HG02623 (cell line): ENCODE measurements at regions not wholly inside any gene's neighbourhood (a gene's known extent, or its start where the extent isn't known, plus 50 kb on each side); places are given as distances from the start of the nearest gene placed in this dataset.

Experiments used
- ATAC-seq: cut with Tn5 transposase; IDR thresholded peaks from one replicate; pipeline ENCODE4 v1.9.1; 2021; ENCODE audit warnings: moderate library complexity; ENCODE audit not compliant: unreplicated experiment

DNA sequence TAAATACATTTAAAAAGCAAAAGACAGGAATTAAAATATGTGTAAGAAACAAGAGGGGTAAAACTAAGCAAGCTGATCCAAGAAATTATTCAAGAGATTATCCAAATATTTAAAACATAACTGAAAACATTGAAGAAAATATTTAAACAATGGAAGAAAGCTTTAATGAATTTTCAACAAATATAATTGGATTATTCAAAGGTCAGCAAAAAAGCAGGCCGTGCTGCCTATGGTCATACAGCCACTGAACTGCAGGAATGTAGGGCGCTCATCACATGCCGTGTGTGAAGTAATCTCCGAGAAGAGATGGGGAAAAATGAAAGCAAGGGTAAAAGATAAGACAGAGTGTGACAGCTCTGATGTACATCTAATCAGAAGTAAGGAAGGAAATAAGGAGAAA is 1195.4 kb upstream of the EYS start:
- no peak for ATAC-seq

DNA sequence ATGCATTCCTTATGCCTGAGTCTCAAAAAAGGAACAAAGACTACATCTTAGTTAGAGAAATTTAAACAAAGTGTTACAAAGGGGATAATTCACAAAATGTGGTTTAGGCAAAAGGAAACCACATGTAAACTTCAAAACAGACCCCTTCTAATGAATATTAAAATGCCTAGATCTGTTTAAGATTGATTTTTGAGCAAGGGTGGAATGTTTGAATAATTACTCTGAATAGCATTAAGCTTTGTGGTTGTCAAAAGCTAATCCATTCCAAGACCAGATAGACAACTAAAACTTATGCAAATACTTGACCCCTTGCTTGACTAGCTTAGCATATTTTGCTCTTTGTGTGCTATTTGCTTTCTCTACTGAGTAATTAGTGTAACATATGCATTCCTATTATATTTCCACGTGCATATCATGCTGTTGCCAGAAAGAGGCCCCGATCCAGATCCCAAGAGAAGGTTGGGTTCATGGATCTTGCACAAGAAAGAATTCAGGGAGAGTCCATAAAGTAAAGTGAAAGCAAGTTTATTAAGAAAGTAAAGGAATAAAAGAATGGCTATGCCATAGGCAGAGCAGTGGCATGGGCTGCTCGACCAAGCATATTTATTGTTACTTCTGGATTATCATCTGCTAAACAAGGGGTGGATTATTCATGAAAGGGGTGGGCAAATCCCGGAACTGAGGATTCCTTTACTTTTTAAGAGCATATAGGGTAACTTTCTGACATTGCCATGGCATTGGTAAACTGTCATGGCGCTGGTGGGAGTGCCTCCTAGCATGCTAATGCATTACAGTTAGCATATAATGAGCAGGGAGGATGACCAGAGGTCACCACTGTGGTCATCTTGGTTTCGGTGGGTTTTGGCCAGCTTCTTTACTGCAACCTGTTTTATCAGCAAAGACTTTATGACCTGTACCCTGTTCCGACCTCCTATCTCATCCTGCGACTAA is 1193.4 kb upstream of the EYS start:
- ATAC-seq: no peak

DNA sequence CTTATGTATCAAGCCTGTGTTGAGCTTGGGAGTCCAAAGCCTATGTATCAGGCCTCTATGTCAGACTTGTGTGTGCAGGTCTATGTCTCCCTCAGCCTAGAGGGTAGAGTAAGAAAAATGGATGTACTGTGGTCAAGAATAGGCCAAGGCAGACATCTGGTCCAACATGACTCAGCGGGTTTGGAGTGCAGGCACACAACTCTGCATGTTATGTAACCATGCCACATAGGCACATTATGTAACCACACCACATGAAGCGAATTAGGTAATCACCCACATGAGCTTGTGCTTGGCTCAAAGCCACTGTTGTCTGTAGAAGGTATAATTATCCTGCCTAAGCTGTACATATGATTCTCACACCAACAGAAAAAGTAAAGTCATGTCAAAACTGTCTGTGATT is 1190.5 kb upstream of the EYS start:
- ATAC-seq: no peak

DNA sequence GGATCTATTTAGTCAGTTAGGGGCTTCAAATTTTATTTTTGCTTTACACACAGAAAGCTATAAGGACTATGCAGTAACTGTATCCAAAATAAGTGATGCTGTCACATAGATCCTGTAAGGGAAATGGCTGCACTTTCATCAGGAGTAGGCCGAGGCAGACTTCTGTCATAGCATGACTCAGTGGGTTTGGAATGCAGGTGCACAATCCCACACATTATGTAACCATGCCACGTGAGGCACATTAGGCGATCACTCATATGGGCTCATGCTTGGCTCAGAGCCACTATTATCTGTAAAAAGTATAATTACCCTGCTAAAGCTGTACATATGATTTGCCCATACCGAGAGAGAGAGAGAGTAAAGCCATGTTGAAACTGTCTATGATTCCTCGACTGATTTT is 1189.4 kb upstream of the EYS start:
- ATAC-seq: no peak

DNA sequence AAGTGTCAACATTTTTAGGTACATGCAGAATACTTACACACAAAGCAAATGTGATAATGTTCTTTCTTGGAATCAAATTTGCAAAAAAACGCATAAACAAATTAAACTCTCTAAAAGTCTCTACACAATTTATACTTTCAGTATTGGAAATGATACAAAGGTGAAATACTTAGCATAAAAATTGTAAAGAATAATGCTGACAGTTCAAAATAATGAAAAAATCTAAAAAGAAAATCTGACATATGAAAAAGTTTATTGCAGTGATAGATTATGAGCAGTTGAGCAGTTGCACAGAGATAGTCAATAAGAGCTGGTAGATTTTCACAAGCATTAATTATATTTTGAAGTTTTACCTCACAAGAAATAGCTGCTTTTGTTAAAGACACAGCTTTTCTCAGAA is 1176.4 kb upstream of the EYS start:
- no peak for ATAC-seq

DNA sequence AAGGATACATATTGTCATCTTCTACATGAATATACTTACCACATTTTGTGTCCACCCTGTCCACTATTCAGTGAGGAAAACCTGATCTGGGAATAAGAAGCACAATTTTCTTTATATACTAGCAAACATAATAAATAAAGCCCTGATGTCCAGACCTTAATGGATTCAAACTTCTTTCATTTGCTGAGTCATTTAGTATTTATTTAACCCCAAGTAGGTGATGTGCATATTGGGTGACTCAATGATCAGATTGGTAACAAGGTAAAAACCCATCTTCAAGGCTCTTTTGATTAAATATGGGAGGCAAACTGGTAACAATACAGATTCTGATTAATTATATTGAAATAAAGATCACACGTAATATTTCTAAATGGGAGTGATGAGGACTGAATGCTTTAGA is 1159.8 kb upstream of the EYS start:
- no peak for ATAC-seq

DNA sequence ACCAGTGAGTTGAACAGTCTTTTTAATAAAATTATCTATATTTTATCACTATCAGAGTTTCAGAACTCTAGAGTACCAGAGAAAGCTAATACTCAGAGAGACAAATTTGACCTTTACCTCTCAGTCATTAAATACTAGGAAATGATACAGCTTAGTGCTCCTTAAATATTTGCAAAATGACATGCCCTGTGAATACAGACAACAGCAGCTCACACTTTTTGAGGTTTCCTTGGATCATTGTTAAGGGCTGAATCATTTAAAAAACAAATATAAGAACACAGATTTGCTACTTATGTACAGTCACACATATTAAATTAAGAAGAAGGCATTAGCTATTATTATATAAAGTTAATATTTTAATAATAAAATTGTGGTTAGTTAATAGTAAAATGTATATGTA is 1158.7 kb upstream of the EYS start:
- no peak for ATAC-seq

DNA sequence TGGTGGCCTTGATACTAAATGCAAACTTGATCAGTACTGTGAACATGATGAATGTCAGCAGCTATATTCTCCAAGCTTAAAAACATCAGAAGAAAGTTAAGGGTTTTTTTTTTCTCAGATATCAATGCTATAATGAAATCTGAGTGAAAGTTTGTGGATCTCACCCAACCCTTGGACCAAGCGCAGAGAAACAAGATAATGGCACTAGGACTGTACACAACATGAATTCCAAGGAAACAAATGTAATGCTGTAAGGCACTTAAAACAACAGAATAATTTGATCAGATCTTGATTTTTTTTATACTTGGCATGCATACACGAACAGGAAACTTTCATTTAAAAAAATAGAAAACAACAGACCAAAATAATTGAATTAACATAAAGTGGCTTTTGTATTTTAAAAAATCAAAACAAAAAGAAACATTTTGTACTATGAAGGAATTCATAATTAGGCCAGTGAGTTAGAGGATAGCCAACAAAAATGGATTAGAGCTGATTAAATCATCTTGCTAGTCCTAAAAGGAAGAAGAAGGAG is 1154.0 kb upstream of the EYS start:
- no peak for ATAC-seq

DNA sequence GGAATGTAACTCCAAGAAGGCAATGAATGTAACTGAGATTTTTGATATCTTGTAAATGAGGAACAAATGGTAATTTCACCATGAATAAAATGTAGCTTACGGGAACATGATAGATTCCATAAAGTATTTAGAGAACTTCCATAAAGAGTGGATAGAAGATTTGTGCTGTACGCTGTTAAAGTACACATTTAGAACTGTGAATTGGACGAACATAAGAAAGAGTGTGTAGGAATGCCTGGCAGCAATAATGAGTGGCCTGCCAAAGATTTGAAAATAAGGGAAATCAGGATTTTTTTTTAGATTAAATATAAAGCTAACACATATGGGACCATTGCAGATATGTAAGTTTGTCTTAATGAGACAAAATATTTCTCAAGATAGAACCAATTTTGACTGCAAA is 1153.3 kb upstream of the EYS start:
- no peak for ATAC-seq

DNA sequence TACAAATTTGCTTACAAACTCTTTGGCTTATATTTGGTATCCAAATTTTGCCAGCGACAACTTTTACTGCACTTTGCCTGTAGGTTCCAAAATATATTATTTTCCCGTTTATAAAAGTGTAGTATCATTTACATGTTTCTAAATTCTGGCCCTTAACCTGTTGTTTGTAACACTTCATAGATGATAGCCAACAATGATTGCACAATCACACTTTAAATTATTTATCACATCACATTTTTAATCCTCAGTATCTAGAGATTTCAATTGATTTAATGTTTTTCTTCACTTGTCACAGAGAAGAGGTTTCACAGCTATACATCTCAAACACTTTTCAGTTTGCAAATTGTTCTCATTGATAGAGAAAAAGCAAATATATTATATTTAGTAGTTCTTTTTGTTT is 1151.2 kb upstream of the EYS start:
- no peak for ATAC-seq

DNA sequence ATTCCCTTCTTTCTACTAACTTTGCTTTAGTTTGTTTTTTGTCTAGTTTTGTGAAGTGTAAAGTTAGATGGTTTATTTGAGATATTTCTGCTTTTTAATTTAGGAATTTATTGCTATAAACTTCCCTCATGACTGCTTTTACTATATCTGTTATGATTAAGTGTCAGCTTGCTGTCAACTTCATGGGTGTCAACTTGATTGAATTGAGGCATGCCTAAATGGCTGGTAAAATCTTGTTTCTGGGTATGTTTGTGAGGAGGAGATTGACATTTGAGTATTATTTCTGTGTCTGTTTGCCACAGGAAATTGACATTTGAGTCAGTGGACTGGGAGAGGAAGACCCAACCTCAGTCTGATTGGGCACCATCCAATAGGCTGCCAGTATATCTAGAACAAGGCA is 1147.0 kb upstream of the EYS start:
- no peak for ATAC-seq

DNA sequence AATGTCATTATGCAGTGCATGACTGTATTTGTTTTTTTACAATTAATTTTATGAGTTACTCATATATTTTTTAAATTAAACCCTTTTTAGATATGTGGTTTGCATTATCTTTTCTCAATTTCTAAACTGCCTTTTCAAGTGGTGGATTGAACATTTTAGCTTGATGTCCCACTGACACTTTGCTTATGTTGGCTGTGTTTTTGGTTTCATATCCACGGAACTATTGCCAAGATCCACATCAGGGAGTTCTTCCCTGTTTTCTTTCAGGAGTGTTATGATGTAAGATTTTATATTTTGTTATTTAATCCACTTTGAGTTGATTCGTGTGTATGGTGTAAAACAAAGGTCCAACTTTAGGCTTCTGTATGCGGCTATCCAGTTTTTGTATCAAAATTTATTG is 1144.9 kb upstream of the EYS start:
- ATAC-seq: no peak

DNA sequence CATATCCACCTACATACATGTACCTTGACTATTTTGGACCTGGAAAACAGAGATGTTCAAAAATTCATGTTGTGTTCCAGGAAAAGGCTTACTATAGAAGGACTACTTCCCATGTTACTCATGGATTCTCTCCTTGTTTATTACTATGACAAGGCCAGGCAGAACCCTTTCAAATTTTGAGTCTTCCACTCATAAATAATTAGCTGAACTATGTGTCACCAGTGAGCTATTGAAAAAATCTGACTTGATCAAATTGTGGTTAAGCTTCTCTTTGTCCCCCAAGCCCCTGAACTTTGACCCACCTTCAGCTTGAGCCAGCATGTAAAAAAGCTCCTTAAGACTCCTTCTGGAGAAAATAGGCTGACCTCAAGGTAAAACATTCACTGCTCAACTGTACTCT is 1142.8 kb upstream of the EYS start:
- ATAC-seq: no peak

DNA sequence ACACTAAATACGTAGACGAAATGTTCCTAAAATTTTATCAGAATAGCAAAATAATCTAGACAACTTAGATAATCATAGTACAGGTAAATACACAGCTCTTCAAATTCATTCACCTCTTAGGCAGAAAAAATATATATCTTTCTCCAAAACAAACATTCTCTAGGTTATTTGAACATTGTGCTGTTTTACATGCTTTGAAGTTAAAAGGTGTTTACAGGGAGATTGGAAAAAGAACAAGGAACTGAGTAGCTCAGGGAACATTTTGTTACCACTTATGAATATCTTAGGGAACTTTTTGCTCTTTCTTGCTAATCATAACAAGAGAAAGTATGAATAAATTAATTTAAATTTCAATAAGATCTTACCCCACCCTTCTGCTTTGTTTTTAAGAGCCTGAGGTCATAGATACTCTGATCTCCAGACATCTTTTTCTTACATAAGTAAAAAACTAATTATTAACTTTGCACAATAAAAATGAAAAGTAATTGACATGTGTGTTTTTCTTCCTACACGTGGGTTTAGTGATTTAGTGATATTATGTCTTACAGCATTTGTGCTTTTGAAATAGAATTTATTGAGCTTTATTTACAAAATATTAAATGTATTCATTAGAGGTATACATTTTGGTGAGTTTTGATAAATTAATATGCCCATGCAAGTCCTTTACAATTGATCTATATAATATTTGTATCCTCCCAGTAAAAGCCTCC is 1141.4 kb upstream of the EYS start:
- ATAC-seq: no peak

DNA sequence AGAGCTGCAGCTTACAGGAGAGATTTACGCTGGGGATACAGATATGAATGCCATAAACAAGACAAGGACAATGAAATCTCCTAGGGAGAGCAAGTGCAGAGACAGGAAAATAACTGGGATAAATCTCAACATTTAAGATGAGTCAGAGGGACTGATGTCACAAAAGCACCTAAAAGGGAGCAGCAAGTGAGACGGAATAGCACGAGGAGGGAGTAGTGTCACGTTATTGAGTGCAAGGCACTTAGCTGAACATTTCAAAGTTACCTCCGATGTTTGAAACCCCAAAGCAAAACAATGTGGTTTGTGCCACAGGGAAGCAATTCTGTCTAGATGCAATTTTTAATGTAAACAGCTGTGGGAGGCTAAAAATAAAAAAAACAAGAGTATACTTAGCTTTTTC is 1131.7 kb upstream of the EYS start:
- no peak for ATAC-seq

DNA sequence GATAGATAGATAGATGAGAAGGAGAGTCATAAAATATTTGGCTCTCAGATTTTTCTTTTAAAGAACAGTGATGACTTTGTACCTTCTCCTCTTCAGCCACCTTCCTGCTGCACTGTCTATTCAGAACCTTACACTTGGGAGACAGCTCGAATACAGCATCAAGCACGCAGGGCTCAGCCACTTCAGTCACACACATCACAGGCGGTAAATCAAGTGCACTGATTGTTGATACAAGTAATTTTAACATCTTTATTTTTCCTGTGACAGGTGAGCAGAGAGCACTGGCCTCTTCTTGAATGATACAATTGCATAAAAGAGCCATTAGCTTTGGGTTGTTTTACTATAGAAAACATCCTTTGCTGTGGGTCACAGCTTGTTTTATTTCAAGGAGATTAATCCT is 1118.5 kb upstream of the EYS start:
- no peak for ATAC-seq

DNA sequence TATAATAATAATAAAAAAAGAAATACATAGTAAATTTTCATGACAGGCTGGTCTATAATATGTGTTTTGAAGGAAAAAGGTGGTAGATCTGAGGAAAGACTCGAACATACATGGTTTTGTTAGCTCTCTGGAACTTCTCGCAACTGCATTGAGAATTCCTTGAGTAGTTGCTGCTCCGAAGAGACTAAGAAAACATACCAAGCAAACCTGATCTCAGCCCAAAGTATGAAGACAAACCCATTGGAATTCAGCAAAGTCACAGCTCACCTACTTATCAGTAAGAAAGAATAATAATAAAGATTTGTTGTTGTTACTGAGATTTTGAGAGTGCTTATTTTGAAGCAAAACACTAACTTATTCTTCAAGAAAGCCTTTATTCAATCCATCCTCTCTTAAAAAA is 1107.1 kb upstream of the EYS start:
- ATAC-seq: no peak

DNA sequence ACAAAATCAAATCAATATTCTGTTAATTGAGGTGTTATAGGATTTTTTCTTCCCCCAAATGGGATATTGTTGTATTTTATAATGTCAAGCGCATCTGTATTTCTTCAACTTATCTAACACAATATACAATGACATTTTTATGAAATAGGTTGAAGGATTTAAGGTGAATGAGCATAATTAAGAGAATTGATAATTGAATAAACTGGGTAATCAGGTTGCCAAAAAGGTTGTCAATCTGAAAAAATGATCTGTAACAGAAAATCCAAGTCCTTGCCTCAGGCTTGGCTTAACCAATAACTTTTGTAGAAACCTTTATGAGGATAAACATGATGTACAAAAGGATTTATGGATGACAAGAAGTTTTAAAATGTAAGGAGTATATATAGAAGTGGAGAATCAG is 1101.7 kb upstream of the EYS start:
- no peak for ATAC-seq

DNA sequence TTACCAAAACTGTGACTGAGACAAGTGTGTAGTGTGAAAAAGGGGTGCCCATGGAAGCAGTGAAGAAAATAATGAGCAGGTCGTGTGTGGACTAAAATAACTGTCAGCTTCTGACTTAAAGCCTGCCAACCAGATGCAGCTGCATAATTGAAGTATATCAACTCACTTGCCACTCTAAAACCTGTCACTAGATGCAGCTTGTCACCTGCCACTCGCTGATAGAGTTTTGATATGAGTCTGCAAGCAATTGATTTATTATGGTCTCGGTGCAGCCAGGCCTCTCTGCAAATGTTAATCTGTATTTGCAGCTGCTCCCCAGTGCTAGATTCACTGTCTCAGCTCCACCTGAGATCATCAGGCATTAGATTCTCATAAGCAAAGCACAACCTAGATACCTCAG is 1090.0 kb upstream of the EYS start:
- ATAC-seq: no peak

DNA sequence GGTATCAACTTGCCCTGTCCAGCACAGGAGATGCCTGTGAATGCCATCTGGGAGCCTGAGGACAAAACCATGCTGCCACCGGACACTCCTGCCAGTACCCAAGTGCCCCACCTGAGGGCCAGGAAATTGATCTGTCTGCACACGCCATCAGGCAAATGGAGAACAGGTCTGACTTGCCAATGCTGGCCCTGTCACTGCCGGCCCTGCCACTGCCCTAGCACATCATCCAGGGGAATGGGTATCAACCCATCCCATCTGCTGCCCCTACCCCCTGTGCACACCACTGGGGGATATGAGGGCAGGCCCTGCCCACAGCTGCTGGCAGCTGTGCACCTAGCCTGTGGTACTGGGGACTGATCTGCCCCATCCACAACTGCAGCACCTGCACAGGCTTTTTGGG is 1081.6 kb upstream of the EYS start:
- ATAC-seq: no peak

DNA sequence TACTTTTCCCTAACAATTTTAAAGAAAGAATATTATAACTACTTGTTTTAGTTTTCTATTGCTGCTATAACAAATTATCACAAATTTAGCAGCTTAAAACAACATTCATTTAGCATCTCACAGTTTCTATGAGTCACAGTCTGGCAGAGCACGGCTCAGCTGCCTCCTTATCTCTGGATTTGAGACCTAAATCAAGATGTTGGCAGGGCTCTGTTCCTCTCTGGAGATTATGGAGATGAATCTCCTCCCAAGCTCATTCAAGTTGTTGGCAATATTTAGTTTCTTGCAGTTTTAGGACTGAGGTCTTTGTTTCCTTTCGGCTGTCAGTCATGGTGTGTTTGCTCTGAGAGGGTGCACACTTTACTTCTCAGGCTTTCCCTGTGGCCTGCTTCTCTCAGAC is 1065.8 kb upstream of the EYS start:
- no peak for ATAC-seq

DNA sequence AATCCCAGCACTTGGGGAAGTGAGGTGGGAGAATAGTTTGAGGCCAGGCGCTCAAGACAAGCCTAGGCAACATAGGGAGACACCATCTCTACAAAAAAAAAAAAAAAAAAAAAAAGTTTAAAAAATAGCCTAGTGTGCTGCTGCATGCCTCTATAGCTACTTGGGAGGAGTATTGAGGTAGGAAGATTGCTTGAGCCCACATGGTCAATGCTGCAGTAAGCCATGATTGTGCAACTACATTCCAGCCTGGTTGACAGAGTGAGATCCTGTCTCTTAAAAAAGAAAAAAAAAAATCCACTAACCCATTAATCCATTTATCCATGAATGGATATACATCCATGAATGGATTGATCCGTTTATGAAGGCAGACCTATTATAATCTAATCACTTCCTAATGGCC is 1064.6 kb upstream of the EYS start:
- ATAC-seq: no peak
